Activated CD4-positive, alpha-beta T cell treated with anti-CD3 and anti-CD28 coated beads for 36 hours (primary cell): ENCODE measurements at regions not wholly inside any gene's neighbourhood (a gene's known extent, or its start where the extent isn't known, plus 50 kb on each side); places are given as distances from the start of the nearest gene placed in this dataset.
"Not testable (repeated sequence)": the region's sequence is repeated elsewhere in the genome, so short reads cannot be mapped to it uniquely, and the experiment has no call there.

Source experiments
- ATAC-seq: fragments of 200-7000 bp; cut with Tn5 transposase; one replicate; pipeline ENCODE4 v1.10.0; 2021; ENCODE audit warnings: mild to moderate bottlenecking, moderate library complexity
- CTCF ChIA-PET: fragments of 350-600 bp; sonication (Branson Sonifier 250); formaldehyde crosslinking; loops from one replicate; lab custom pipeline; 2021; ENCODE audit warnings: antibody characterized with exemption; lab: Charles Lee
- POLR2A ChIA-PET: fragments of 350-600 bp; sonication (Branson Sonifier 250); formaldehyde crosslinking; loops from one replicate; lab custom pipeline; 2021; ENCODE audit warnings: antibody characterized with exemption, inconsistent platforms; lab: Charles Lee
- DNase-seq: peaks from one replicate; pipeline ENCODE4 v3.0.0-alpha.2; 2020
- H3K27ac Mint-ChIP-seq: one replicate; pipeline ENCODE4 v1.8.0; 2021; ENCODE audit warnings: mixed read lengths
- H3K27me3 Mint-ChIP-seq: one replicate; pipeline ENCODE4 v1.8.0; 2021; ENCODE audit warnings: mixed read lengths
- H3K36me3 Mint-ChIP-seq: one replicate; pipeline ENCODE4 v1.8.0; 2021; ENCODE audit warnings: low read depth, mixed read lengths
- H3K4me1 Mint-ChIP-seq: one replicate; pipeline ENCODE4 v1.8.0; 2021; ENCODE audit warnings: mixed read lengths
- H3K4me3 Mint-ChIP-seq: one replicate; pipeline ENCODE4 v1.8.0; 2021; ENCODE audit warnings: mild to moderate bottlenecking, moderate library complexity, mixed read lengths
- H3K9me3 Mint-ChIP-seq: one replicate; pipeline ENCODE4 v1.8.0; 2021; ENCODE audit warnings: low read depth, mixed read lengths
- intact Hi-C, 2 experiments: fragments of 100-400 bp; cut with DNase I in 1 of 2; cut with micrococcal nuclease in 1 of 2; formaldehyde crosslinking; loops; one replicate each; pipeline versions ENCODE4 v1.14.2 to v1.15.1; 2022 to 2024; cut with DNase I, micrococcal nuclease

DNA sequence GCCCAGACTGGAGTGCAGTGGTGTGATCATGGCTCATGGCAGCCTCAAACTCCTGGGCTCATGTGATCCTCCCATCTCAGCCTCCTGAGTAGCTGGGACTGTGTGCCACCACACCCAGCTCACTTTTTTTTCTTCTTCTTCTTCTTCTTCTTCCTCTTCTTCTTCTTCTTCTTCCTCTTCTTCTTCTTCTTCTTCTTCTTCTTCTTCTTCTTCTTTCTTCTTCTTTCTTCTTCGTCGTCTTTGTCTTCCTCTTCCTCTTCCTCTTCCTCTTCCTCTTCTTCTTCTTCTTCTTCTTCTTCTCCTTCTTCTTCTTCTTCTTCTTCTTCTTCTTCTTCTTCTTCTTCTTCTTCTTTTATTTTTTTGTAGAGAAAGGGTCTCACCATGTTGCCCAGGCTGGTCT lies 78.8 kb upstream of the RPH3A start:
- CTCF ChIA-PET, intact Hi-C loops: not testable (repeated sequence)

DNA sequence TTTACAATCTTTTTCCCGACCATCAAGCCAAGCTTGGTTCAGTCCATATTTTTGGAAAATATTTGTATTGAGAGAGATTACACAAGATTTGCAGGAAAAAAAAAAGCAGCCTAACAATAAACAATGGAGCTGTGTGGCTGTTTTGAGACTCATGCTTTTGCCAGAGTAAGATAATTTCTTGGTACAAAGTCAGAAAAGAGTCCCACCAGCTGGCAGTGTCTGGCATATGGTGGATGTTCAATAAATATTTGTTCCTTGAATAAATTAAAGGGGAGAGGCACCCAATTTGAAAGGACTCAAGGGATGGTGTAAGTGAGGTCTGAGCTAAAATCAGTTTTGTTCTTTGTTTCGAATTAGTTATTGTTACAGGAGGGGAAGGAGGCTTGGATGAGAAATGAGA lies 78.1 kb upstream of the RPH3A start:
- intact Hi-C loops, result no loop called here
- CTCF ChIA-PET, result interaction anchor here (0.7 to 1.1 kb wide), 3 partner anchors 103 to 342 kb away, joined by 3 to 6 read pairs (median 4); no protein-coding TSS in a partner anchor
- POLR2A ChIA-PET, result no interaction called here

More for the DNA sequence above, 78.8 kb upstream of the RPH3A start:
- POLR2A ChIA-PET, H3K4me3 Mint-ChIP-seq, H3K4me1 Mint-ChIP-seq, H3K9me3 Mint-ChIP-seq, ATAC-seq, DNase-seq, H3K27ac Mint-ChIP-seq, H3K27me3 Mint-ChIP-seq, H3K36me3 Mint-ChIP-seq: not testable (repeated sequence)

DNA sequence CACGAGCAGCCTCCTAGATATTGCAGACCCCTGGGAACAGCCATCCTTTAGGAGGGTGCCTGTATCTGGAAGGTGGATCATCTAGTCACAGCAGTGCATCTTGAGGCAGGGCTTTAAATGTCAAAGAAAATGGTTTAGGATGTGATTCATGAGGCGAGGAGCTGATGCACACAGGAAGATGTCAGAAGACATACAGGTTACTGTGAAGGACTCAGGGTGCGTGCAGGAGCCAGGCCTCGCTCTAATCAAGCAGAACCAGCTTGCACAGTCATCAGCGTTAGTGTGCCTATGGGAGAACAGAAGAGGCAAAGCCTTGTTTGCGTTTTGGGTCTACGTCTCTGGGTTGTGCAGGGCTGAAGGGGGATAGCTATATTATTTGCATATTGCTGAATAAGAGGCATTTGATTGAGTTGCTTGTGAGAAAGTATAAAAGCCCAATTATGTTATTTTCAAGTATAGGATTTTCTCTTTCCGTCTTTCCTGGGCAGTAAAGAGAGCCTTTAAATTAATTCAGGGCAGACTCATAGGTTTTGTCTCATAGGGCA lies 77.3 kb upstream of the RPH3A start:
- Mint-ChIP-seq H3K36me3 (no peaks in the 10 kb centered on the region), H3K27me3 (peaks cover 4% of the 10 kb centered on the region), H3K4me3 (no peak overlapping the region), H3K27ac (no peak overlapping the region), H3K9me3 (no peaks in the 10 kb centered on the region), H3K4me1 (no peaks in the 10 kb centered on the region)
- POLR2A ChIA-PET, result no interaction called here
- DNase-seq (peak; percentile 16), ATAC-seq (peak; percentile 68)
- intact Hi-C loops, result no loop called here
- CTCF ChIA-PET, result interaction anchor here (0.8 to 1.1 kb wide), 2 partner anchors 104 to 111 kb away, joined by 3 to 6 read pairs; no protein-coding TSS in a partner anchor

More for the DNA sequence above, 78.1 kb upstream of the RPH3A start:
- Mint-ChIP-seq H3K4me3 (no peak overlapping the region), H3K36me3 (no peaks in the 10 kb centered on the region), H3K4me1 (no peaks in the 10 kb centered on the region), H3K27me3 (peaks cover 4% of the 10 kb centered on the region), H3K9me3 (no peaks in the 10 kb centered on the region), H3K27ac (no peak overlapping the region)
- ATAC-seq, result no peak
- DNase-seq, result no peak

DNA sequence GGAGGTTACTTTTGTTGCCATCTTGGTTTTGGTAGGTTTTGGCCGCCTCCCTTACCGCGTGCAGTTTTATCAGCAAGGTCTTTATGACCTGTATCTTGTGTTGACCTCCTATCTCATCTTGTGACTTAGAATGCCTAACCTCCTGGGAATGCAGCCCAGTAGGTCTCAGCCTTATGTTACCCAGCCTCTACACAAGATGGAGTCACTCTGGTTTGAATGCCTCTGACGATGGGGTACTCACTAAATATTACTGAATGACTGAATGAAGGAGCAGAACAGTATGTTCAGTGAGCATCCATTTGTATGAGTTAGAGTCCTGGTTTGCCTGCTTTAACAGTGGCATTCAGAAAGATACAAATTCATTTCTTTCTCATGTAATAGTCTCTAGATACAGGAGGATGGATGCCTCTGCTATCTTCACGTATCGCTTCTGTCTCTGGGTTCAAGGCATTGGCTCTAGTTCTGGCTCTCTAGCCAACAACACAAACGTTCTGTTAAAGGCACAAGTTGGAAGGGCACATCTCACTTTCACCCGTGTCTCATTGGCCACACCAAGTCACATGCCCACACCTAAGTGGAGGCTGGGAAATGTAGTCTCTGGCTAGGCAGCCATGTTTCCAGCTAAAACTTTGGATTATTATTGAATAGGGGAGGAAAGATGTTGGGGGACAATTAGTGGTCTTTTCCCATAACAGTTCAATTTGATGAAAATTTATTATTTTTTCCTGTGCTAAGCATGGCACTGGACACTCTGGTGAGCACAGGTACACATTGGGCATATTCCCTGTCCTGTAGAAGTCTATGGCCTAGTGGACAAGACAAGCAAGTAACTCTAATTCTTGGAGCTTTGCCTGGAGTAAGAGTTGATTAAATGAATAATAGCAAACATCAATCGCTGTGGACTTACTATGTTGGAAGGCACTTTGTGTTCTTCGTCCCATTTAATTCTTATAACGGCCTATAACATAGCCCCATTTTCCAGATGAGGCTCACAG lies 75.2 kb upstream of the RPH3A start:
- peak; percentile 78 for ATAC-seq
- intact Hi-C loops, result no loop called here
- no peaks in the 10 kb centered on the region for H3K4me1 Mint-ChIP-seq

DNA sequence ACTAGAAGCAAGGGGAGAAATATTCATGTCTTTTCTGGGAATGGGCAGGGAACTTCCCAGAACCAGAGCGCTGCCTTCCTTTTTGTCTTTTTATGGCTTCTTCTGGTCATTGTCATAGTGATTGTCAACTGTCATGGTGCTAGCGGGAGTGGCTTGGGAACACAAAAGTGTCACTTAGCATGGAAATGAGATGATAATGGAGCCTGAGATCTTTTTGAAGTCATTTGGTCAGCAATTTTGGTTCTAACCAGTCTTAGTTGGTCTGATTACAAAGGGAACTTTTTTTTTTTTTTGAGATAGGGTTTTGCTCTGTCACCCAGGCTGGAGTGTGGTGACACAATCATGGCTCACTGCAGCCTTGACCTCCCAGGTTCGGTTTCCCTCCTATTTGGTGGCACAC lies 62.7 kb upstream of the RPH3A start:
- Mint-ChIP-seq H3K36me3 (no peaks in the 10 kb centered on the region), H3K4me3 (no peak overlapping the region), H3K27me3 (peaks cover 13% of the 10 kb centered on the region), H3K9me3 (no peaks in the 10 kb centered on the region), H3K27ac (no peak overlapping the region), H3K4me1 (no peaks in the 10 kb centered on the region)
- no peak for DNase-seq
- CTCF ChIA-PET, result no interaction called here
- intact Hi-C loops, result no loop called here
- no peak for ATAC-seq
- POLR2A ChIA-PET, result no interaction called here

More for the DNA sequence above, 75.2 kb upstream of the RPH3A start:
- H3K4me3 Mint-ChIP-seq, result no peak overlapping the region
- peaks cover 12% of the 10 kb centered on the region for H3K27me3 Mint-ChIP-seq
- H3K36me3 Mint-ChIP-seq, result no peaks in the 10 kb centered on the region
- peak; percentile 35 for DNase-seq
- H3K27ac Mint-ChIP-seq, result no peak overlapping the region
- ChIA-PET CTCF (no interaction called here), POLR2A (interaction anchor here (0.6 kb wide), 1 partner anchor 707 kb away, joined by 4 read pairs; no protein-coding TSS in a partner anchor)
- peaks cover 3% of the 10 kb centered on the region for H3K9me3 Mint-ChIP-seq

DNA sequence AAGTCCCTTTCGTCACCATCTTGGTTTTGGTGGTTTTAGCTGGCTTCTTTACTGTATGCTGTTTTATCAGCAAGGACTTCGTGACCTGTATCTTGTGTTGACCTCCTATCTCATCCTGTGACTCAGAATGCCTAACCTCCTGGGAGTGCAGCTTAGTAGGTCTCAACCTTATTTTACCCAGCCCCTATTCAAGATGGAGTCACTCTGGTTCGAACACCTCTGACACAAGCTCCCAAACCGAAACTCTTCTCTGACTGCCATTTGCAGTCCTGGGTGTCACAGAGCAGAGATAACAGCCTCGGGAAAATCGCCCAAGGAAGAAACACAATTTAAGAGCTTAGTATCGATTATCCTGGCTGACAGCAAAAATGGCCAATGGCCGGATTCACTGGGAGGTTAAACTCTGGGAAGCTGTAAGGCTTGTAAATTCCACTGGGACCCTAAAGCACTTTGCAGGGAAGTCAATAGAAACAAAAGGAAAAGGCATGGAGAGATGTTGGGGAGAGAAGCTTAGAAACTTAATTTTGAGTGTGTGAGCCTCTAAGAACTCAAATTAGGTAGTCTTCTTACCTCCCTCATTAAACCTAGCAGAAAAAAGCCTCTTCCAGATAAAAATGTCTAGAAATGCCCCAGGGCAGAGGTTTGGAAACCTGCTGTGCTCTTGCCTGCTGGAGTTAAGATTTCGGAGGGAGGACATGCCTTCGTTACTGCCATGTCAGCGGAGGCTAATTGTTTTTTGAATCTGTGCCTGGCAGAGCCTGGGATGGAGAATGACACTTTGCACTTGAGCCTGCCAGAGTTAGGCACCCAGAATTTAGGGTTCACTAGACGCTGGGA lies 56.5 kb upstream of the RPH3A start:
- no peaks in the 10 kb centered on the region for H3K4me1 Mint-ChIP-seq
- peaks cover 19% of the 10 kb centered on the region for H3K27me3 Mint-ChIP-seq
- H3K4me3 Mint-ChIP-seq, result no peak overlapping the region
- CTCF ChIA-PET, result interaction anchor here (1.0 kb wide), 1 partner anchor 36 kb away, joined by 3 read pairs; no protein-coding TSS in a partner anchor
- intact Hi-C loops, result no loop called here
- POLR2A ChIA-PET, result no interaction called here
- H3K27ac Mint-ChIP-seq, result no peak overlapping the region
- no peaks in the 10 kb centered on the region for H3K36me3 Mint-ChIP-seq
- H3K9me3 Mint-ChIP-seq, result no peaks in the 10 kb centered on the region
- no peak for DNase-seq
- no peak for ATAC-seq

DNA sequence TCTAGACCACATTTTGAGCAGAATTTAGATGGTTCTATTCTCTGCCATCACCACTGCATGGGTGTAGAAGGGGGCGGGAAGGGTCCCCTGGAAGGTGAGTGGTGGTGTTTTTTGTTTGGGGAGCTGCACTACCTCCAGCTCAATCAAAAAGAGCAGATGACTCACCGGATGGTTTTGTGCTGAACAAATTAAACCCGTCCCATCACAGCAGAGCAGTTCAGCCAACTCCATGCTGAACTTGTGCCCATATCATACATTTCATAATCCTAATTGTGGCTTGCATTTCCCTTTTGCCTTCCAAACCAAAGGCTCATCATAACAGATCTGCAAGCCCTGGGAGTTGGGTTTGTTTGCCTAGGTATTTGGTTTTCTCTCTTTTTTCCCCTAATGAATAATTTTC lies 53.0 kb upstream of the RPH3A start:
- POLR2A ChIA-PET, result no interaction called here
- Mint-ChIP-seq H3K27ac (no peak overlapping the region), H3K9me3 (no peaks in the 10 kb centered on the region), H3K4me3 (no peak overlapping the region), H3K27me3 (peaks cover 20% of the 10 kb centered on the region), H3K4me1 (no peaks in the 10 kb centered on the region), H3K36me3 (no peaks in the 10 kb centered on the region)
- DNase-seq, result no peak
- CTCF ChIA-PET, result interaction anchor here (0.6 kb wide), 1 partner anchor 35 kb away, joined by 3 read pairs; no protein-coding TSS in a partner anchor
- intact Hi-C loops, result no loop called here
- no peak for ATAC-seq

DNA sequence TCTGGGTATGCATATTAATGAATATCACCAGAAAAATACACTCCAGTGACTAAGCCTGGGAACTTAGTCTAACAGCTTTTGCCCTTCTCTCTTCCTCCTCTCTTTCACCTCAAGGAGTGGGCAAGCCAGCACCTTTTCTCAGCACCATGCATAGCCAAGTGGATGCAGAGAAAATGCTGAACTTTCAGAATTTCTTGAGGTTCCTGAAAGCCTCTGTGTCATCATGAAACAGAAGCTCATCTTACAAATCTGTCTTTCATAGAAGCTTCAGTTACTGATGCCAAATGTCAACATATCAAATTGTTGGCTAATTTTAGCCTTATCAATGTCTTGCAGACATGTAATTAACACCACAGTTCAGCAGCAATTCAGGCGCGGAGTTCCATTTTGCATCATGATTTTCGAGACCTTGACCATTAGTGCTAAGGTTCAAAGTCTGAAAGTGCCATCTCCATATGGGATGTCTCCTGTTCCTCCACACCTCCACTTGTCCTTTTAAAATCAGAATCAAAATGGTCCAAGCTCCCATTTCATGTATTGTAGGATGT lies 51.1 kb upstream of the RPH3A start:
- ATAC-seq (no peak), DNase-seq (no peak)
- CTCF ChIA-PET, result interaction anchor here (1.3 to 1.9 kb wide), 2 partner anchors 9 kb away, joined by 4 to 5 read pairs; no protein-coding TSS in a partner anchor
- Mint-ChIP-seq H3K27ac (no peak overlapping the region), H3K36me3 (no peaks in the 10 kb centered on the region), H3K4me3 (no peak overlapping the region), H3K27me3 (peaks cover 20% of the 10 kb centered on the region), H3K9me3 (no peaks in the 10 kb centered on the region), H3K4me1 (no peaks in the 10 kb centered on the region)
- intact Hi-C loops, result no loop called here
- POLR2A ChIA-PET, result no interaction called here

DNA sequence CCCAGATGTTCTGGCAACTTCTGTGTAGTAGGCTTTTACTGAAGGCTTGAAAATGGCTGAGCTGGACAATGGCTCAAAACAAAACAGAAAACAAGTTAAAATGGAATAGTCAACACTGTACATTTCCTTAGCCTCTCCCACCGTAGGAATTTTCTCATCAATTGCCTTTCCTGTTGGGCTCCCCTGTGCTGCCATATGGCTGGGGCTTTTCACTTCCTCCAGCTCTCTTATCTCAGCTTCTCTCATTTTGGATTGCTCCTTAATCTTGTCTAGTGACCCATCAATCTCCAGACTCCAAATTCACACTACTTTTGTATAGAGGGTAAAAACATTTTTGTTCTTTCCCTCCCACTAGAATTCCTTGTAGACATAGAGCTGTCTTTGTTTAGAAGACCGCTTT lies 50.4 kb upstream of the RPH3A start:
- H3K4me1 Mint-ChIP-seq, result no peaks in the 10 kb centered on the region
- no peak overlapping the region for H3K27ac Mint-ChIP-seq
- ChIA-PET POLR2A (no interaction called here), CTCF (interaction anchor here (1.3 to 1.9 kb wide), 2 partner anchors 8 to 10 kb away, joined by 4 to 5 read pairs; no protein-coding TSS in a partner anchor)
- H3K36me3 Mint-ChIP-seq, result no peaks in the 10 kb centered on the region
- ATAC-seq (no peak), DNase-seq (no peak)
- no peaks in the 10 kb centered on the region for H3K9me3 Mint-ChIP-seq
- peaks cover 19% of the 10 kb centered on the region for H3K27me3 Mint-ChIP-seq
- H3K4me3 Mint-ChIP-seq, result no peak overlapping the region
- intact Hi-C loops, result no loop called here
